DMS53 treated with DMSO at 0.1 percent for 48 hours (cell line): ENCODE measurements at regions not wholly inside any gene's neighbourhood (a gene's known extent, or its start where the extent isn't known, plus 50 kb on each side); places are given as distances from the start of the nearest gene placed in this dataset.

Experiments
- DNase-seq: peaks from one replicate; lab custom pipeline; 2025; ENCODE audit not compliant: unreplicated experiment; lab: John Stamatoyannopoulos, UW

GRCh38 chr21:35853321-35854239 is 206.7 kb downstream of the SETD4 start:
- no peak for DNase-seq

DNA sequence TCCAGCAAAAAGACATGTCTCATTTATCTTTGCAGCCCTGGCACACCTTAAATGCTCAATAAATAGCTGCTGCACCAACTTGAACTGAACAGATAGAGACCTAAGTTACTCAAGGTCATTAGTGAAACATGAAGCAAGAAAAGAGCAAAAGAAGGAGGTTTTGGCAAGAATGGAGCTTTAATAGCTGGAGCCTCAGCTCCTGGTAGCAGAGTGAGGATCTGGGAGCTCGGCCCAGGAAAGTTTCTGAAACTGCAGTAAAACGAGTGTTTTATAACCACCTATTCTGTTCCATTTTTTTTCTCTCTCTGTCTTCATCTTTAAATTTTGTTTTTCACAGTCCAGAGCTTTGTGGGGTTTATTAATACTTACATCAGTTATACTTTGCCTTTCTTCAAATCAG is 207.5 kb downstream of the SETD4 start:
- DNase-seq = no peak

DNA sequence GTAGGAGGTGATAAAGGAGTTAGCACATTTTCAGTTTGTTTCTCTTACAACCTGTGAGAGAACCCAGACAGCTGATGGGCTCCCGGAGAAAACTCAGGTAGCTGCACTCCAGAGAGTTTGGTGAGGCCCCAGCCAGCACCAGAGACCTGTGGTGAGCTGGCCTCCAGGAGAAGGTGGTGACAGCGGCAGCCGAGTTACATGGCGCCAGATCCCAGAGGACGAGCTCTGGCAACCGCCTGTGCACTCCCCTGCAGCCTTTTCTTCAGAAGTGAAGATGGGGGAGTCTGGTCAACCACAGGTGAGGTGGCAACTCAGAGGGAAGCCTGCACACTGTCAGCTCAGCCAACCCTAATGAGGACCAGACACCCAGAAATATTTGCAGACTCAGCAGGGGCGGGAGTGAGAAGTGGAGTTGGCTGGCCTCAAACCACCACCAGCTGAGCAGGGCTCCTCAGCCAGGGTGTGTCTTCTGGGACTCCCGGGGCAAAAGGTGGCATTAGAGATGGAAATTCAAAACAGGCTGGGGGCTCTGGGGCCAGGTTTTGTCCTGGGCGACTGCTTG is 209.7 kb downstream of the SETD4 start:
- DNase-seq = no peak

DNA sequence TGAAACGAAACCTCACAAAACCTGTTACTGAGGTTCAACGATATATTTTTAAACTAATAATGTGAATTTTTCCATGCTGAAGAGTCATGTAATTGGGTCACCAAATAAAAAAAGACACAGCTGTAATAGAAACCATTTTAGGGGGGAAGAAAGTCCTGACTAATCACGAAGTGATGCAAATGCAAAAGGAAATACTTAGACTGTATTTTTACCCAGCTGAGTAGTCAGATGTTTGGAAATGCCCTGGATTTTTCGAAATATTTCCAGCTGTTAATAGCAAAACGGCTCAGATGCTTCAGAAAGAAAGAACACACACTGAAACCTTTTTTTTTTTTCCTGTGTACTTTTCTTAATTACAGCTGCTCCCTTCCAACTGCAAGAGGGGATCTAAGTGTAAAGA is 210.3 kb downstream of the SETD4 start:
- no peak for DNase-seq

DNA sequence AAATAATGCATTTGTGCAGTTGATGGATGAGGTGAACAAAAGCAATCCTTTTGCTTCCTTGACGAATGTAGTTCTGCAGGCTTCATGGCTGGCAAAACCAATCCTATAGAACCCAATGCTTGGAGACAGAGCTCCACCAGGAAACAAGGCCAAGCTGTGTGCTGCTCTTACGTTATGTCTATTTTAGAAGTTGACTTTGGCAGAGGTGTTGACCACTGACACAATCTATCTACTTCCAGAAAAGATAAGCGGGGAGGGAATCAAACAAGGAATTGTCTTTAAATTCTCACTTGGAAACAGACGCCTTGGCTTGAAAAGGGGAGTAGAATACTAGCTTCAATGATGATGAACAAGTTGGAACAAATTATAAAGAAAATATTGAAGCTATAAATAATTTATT is 211.2 kb downstream of the SETD4 start:
- no peak for DNase-seq

DNA sequence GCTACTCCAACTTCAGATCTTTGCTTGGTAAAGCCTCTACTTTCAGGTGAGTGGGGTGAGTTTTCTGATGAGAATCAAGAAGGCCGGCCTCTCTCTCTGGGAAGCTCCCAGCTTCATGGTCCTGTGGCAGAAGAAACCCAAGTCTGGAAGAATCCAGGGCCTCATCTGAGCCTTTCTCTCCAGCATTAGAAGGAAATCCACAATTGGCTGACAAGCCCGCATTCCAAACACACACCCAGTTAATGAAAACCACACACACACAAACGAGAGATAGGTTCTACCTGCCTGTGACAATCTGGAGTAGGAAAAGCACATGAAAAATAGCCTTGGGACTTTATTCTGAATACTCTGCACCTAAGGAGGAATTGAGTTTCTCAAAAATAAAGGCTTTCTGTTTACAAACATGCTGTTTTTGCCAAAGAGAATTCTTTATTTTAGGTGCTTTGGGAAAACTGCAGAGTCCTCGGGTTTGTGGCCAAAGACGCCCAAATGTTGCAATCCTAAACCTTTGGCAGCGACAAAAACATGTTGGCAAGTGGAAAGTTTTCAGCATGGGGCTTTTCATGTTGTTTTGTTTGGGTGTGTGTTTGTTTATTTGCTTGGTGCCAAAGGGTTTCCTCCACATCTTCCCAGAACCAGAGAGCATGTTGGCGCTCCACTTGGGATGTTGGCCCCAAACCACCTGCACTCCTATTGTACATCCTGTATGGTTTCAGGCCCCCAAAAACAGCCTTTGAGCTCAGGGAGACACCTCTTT is 216.2 kb downstream of the SETD4 start:
- no peak for DNase-seq

DNA sequence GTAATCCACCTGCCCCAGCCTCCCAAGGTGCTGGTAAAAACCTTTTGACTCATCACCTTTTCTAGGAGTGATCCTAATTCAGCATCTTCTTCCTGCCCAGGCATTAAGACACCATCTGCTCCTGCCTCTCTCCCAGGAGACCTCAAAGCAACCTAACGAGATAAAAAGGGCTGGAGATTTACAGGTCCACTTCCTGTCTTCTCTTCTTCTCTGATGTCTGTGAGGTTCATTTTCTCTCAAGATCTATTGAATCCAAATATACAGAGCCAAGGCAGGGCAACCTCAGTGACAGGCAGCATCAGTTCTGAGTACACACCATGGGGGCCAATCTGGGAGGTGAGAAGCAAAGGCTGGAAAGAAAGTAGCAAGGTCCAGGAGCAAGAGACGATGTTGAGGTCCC is 219.4 kb downstream of the SETD4 start:
- DNase-seq = no peak

DNA sequence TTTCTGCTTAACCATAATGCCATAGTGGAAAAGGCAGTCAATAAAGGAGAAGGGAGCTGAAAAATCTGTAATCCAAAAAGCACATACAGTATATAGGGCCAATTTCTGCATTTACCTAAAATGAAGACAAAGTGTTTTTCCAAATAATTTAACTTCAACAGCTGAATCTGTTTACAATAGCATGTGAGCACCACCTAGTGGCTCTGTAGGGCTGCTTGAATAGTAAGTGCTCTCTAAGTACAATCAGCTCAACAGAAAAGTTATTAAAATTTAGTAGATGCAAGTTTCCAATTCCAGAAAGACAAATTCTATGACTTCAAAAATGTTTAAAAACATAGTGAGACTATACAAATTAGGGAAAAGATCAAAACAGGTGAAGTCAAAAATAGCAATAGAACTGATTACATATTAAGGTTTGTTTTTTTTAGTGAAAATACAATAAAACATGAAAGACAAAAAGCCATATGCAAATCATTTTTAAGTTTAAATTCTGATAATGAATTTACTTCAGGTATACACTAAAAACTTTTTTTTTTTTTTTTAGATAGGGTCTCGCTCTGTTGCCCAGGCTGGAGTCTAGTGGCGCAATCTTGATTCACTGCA is 220.0 kb downstream of the SETD4 start:
- peak; percentile 41 for DNase-seq

DNA sequence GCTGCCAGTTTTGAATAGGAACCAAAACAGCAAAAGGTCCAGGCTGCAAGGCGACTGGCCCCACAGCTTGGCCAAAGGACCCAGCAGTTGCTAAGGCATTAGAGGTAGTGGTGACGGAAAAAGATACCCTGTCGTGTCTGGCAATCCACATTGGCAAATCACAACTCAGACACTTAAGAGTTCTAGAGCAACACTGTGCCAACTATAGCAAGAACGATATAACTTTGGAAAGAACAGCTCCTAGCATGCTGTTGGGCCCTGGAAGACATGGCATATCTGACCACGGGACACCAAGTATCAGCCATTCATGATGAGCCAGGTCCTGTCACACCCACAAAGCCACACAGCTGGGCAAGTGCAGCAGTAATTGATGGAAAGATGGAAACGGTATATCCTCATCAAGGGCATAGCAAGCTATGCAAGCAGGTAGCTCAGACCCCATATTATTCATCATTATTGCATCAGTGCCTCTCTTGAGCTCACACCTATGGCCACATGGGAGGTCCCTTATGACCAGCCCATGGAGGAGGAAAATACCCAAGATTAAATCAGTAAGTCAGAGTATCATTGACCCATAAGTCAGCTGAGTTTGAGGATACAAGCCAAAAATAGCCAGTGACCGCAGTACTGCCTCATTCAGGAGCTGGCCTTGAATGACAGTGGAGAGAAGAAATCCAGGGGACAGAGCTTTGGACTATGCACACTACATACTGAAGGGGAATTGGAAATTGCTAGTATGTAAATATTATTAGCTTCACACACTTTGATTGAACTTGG is 221.2 kb downstream of the SETD4 start:
- no peak for DNase-seq

GRCh38 chr21:35838350-35838749 is 222.0 kb downstream of the SETD4 start:
- no peak for DNase-seq

DNA sequence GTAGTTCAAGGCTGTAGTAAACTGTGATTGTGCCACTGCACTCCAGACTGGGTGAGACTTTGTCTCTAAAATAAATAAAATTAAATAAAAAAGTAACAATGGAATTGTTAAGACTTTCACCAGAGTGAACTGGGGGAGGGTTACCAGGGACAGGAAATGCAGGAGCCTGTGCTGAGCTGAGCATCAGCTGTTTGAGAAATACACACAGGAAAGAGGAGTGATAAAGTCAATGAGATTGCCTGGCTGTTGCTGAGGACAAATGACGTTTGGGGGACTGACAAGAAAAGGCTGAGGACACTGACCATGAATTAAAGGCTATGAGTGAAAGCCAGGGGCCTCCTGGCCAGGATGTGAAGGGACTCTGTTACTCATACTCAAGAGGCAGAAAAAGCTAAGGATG is 226.3 kb downstream of the SETD4 start:
- no peak for DNase-seq

- no peak for DNase-seq
Observed at GRCh38 chr21:35833388-35833787, 226.9 kb downstream of the SETD4 start.

- DNase-seq = no peak
Observed at GRCh38 chr21:35831230-35831629, 229.1 kb downstream of the SETD4 start.

GRCh38 chr21:35829067-35829466 is 231.3 kb downstream of the SETD4 start:
- no peak for DNase-seq

DNA sequence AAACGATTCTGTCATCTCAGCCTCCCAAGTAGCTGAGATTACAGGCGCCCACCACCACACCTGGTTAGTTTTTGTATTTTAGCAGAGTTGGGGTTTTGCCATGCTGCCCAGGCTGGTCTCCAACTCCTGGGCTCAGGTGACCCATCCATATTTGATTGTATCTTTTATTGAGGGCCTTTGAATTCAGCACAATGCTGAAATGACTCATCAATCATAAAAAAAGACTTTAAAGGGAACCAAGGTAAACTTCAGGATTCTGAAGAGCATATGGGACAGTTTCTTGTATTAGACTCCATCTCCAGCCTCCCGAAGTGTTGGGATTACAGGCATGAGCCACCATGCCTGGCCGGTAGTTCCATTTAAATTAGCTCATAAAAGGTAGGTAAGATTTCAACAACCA is 232.2 kb downstream of the SETD4 start:
- DNase-seq = no peak

- no peak for DNase-seq
Observed at GRCh38 chr21:35827004-35827403, 233.3 kb downstream of the SETD4 start.

- no peak for DNase-seq
Observed at GRCh38 chr21:35825370-35826353, 234.7 kb downstream of the SETD4 start.

GRCh38 chr21:35824136-35824535 is 236.2 kb downstream of the SETD4 start:
- no peak for DNase-seq

- DNase-seq = no peak
Observed at GRCh38 chr21:35819134-35819533, 241.2 kb downstream of the SETD4 start.

- DNase-seq = no peak
Observed at GRCh38 chr21:35818597-35818996, 241.7 kb downstream of the SETD4 start.
